Esophagus muscularis mucosa (tissue), 4 donors: ENCODE measurements at regions not wholly inside any gene's neighbourhood (a gene's known extent, or its start where the extent isn't known, plus 50 kb on each side); places are given as distances from the start of the nearest gene placed in this dataset.

Source experiments
- DNase-seq: peaks from one replicate; pipeline ENCODE4 v3.0.0-alpha.2; 2017; ENCODE audit errors: extremely low spot score
- H3K27ac ChIP-seq, 4 donors: fragments of 200-600 bp; sonication (generic); replicated peaks in 1 of 4; 1 replicate in 3 of 4; 2 replicates in 1 of 4; pipeline ENCODE4 v1.5.1; 2016 to 2019; ENCODE audit warnings: mild to moderate bottlenecking in 1 of 4
- H3K27me3 ChIP-seq, 4 donors: fragments of 200-600 bp; sonication (generic); one replicate each; pipeline versions ENCODE4 v1.5.1 to v1.6.0; 2016 to 2019
- H3K36me3 ChIP-seq, 4 donors: fragments of 200-600 bp; sonication (generic); one replicate each; pipeline ENCODE4 v1.5.1; 2016 to 2019
- H3K4me1 ChIP-seq, 4 donors: fragments of 200-600 bp; sonication (generic); one replicate each; pipeline ENCODE4 v1.5.1; 2016 to 2019
- H3K4me3 ChIP-seq, 4 donors: fragments of 200-600 bp; sonication (generic); 1 replicate in 2 of 4; 2 replicates in 2 of 4; pipeline ENCODE4 v1.5.1; 2016 to 2019; ENCODE audit warnings: mild to moderate bottlenecking in 4 of 4, moderate library complexity in 1 of 4
- H3K9me3 ChIP-seq, 4 donors: fragments of 200-600 bp; sonication (generic); 1 replicate in 3 of 4; 2 replicates in 1 of 4; pipeline ENCODE4 v1.5.1; 2016 to 2019
- EP300 ChIP-seq: sonication (generic); formaldehyde crosslinking; IDR thresholded peaks from one replicate; pipeline ENCODE4 v1.6.1; 2017; ENCODE audit warnings: antibody characterized with exemption
- POLR2A ChIP-seq: fragments of 450-650 bp; IDR thresholded peaks from one replicate; pipeline ENCODE4 v1.6.1; 2017; ENCODE audit warnings: antibody characterized with exemption, moderate library complexity, mild to moderate bottlenecking, low read depth
- POLR2AphosphoS5 ChIP-seq, 2 donors: sonication (generic); formaldehyde crosslinking; IDR thresholded peaks; one replicate each; pipeline ENCODE4 v1.6.1; 2017; ENCODE audit warnings: antibody characterized with exemption in 2 of 2
- WGBS: methylation state at CpG from one replicate; pipeline ENCODE4 v1.1.5; 2018; 5-methylcytosine and 5-hydroxymethylcytosine counted together
- intact Hi-C: fragments of 100-400 bp; cut with DNase I; formaldehyde crosslinking; loops from one replicate; pipeline ENCODE4 v1.15.1; 2023
- TF ChIP-seq, protein P1 (sequence below), 3 experiments: fragments of 200-600 bp in 2 of 3; fragments of 450-650 bp in 1 of 3; sonication (generic) in 2 of 3; IDR thresholded peaks; one replicate each; pipeline ENCODE4 v1.5.1; 2017 to 2019; ENCODE audit warnings: antibody characterized with exemption in 3 of 3, mild to moderate bottlenecking in 2 of 3, moderate library complexity in 1 of 3

DNA sequence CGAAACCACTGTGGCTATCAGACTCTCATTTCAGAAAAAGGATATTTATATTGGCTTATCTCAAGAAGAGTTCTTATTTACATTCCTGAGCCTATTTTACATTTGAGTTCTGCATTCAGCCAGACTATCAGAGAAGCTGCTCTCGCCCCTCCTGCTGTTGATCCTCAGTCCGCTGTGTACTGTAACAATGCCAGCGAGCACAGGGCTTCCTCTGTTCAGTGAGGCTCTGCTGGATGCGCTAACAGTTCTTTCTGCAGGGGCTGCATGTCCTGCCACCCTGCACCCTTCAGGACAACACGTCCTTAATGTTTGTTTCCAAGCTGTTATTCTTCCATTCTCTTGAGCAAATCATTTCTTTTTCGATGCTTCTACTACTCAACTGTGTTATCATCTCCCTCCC, 463.7 kb upstream of the SGCG start:
- no peak for TF ChIP-seq POLR2AphosphoS5 (IDR thresholded peaks at IDR 0.05)
- TF ChIP-seq, protein P1, sequence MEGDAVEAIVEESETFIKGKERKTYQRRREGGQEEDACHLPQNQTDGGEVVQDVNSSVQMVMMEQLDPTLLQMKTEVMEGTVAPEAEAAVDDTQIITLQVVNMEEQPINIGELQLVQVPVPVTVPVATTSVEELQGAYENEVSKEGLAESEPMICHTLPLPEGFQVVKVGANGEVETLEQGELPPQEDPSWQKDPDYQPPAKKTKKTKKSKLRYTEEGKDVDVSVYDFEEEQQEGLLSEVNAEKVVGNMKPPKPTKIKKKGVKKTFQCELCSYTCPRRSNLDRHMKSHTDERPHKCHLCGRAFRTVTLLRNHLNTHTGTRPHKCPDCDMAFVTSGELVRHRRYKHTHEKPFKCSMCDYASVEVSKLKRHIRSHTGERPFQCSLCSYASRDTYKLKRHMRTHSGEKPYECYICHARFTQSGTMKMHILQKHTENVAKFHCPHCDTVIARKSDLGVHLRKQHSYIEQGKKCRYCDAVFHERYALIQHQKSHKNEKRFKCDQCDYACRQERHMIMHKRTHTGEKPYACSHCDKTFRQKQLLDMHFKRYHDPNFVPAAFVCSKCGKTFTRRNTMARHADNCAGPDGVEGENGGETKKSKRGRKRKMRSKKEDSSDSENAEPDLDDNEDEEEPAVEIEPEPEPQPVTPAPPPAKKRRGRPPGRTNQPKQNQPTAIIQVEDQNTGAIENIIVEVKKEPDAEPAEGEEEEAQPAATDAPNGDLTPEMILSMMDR (IDR thresholded peaks at IDR 0.05), result no peak
- no peak for TF ChIP-seq EP300
- intact Hi-C loops, result no loop called here
- no peak for DNase-seq
- H3K27ac ChIP-seq, result no peak overlapping the region
- 69% methylated on average over 7 of the region's 7 CpGs for WGBS
- H3K4me1 ChIP-seq, result no peaks in the 10 kb centered on the region
- no peak overlapping the region for H3K4me3 ChIP-seq
- H3K27me3 ChIP-seq, result no peaks in the 10 kb centered on the region
- no peaks in the 10 kb centered on the region for H3K36me3 ChIP-seq
- no peaks in the 10 kb centered on the region for H3K9me3 ChIP-seq

DNA sequence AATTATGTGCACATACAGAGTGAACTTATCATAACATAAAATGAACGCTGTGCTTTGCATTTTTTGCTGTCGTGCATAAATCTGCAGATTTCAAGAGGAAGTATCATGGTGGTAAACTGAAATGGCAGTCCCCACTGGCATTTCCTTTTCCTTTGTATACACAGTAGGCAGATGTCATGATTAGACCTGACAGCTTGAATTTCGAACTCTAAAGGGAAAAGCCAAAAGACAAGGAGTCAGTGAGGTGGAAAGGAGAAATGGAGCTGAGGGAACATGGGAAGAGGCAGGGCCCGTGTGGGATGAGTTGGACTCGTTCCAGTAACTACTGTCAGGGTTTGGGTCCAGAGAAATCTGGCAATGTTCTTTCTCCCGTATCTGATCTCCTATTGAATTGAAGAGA, 454.1 kb upstream of the SGCG start:
- Histone ChIP-seq H3K27me3 (peaks cover 0 to 22% (median 0%) of the 10 kb centered on the region in 4 donors), H3K4me1 (no peaks in the 10 kb centered on the region), H3K9me3 (no peaks in the 10 kb centered on the region), H3K27ac (no peak overlapping the region), H3K36me3 (no peaks in the 10 kb centered on the region), H3K4me3 (no peak overlapping the region)
- TF ChIP-seq, protein P1 (IDR thresholded peaks at IDR 0.05), result no peak
- TF ChIP-seq EP300 (no peak), POLR2A (no peak), POLR2AphosphoS5 (IDR thresholded peaks at IDR 0.05) (no peak)
- WGBS, result 35% methylated on average over 6 of the region's 6 CpGs
- DNase-seq, result no peak
- intact Hi-C loops, result no loop called here

- intact Hi-C loops, result no loop called here
- Histone ChIP-seq H3K4me3 (no peak overlapping the region), H3K27me3 (peaks cover 0 to 16% (median 0%) of the 10 kb centered on the region in 4 donors), H3K9me3 (peaks cover 0 to 4% (median 0%) of the 10 kb centered on the region in 4 donors), H3K27ac (no peak overlapping the region), H3K4me1 (no peaks in the 10 kb centered on the region), H3K36me3 (no peaks in the 10 kb centered on the region)
- 47% methylated on average over 24 of the region's 24 CpGs for WGBS
- TF ChIP-seq, protein P1 (IDR thresholded peaks at IDR 0.05), result no peak
- TF ChIP-seq POLR2A, result no peak
- no peak for TF ChIP-seq EP300
- no peak for TF ChIP-seq POLR2AphosphoS5 (IDR thresholded peaks at IDR 0.05)
- DNase-seq, result no peak
Measured at GRCh38 chr13:22735011-22735995, 445.5 kb upstream of the SGCG start.

DNA sequence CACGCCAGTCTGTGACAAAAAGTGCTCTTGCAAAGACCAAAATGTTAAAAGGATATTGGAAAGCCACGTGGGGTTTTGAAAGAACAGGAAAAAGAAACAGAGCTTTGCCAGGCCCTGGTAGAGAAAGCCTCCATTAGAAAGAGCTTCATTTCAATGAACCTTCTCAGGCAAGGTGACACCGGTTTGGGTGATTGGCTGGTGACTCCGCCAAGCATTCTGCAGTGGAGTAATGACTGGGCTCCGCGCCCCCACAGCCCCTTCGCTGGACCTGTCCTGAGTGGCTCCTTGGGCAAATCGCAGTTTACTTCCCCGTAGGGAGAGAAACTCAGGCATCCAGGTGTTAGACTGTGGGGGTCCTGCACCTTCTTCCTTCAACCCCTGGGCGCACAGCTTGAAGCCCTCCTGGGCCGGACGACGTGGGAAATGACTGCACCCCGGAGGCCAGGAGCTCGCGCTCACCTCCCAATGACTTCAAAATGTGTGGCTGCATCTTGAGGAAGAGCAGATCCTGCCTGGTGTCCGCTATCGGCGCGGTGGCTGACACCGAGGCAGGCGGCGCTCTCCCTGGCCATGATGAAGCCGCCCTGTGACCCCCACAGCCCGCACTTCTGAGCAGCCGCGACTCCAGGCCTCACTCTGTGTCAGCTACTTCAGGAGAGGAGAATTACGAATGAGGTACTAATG, 444.6 kb upstream of the SGCG start:
- WGBS, result 71% methylated on average over 23 of the region's 28 CpGs
- intact Hi-C loops, result no loop called here

More for the DNA sequence above, 444.6 kb upstream of the SGCG start:
- Histone ChIP-seq H3K4me1 (no peaks in the 10 kb centered on the region), H3K36me3 (no peaks in the 10 kb centered on the region), H3K4me3 (no peak overlapping the region), H3K9me3 (peaks cover 0 to 7% (median 0%) of the 10 kb centered on the region in 4 donors), H3K27me3 (peaks cover 0 to 16% (median 0%) of the 10 kb centered on the region in 4 donors), H3K27ac (no peak overlapping the region)
- no peak for TF ChIP-seq POLR2AphosphoS5 (IDR thresholded peaks at IDR 0.05)
- TF ChIP-seq POLR2A, result no peak
- TF ChIP-seq EP300, result no peak
- TF ChIP-seq, protein P1 (IDR thresholded peaks at IDR 0.05), result no peak
- no peak for DNase-seq
